ENCODE measurements at regions not wholly inside any gene's neighbourhood (a gene's known extent, or its start where the extent isn't known, plus 50 kb on each side); places are given as distances from the start of the nearest gene placed in this dataset.

DNA sequence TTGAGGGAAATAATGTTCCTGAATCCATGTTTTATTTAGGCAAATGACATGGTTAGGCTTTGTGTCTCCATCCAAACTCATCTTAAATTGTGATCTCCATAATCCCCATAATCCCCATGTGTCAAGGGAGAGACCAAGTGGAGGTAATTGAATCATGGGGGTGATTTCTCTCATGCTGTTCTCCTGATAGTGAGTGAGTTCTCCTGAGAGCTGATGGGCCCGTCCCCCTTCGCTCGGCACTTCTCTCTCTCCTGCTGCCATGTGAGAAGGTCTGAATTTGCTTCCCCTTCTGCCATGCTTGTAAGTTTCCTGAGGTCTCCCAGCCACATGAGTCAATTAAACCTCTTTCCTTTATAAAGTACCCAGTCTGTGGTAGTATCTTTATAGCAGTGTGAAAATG is 563.0 kb upstream of the NR3C2 start:
- no peaks in the 10 kb centered on the region for H3K9me3 ChIP-seq (ENCODE audit: control insufficient read depth in 2 of 2, low read length in 2 of 2)
- no peaks in the 10 kb centered on the region for H3K36me3 ChIP-seq (ENCODE audit: control insufficient read depth in 2 of 2, insufficient read depth in 2 of 2, low read length in 2 of 2)
- no peak overlapping the region for H3K9ac ChIP-seq (ENCODE audit: low read length in 2 of 2)
- no peak overlapping the region for H3K4me3 ChIP-seq (ENCODE audit: low read length in 2 of 2)
- H3K27me3 ChIP-seq (ENCODE audit: control insufficient read depth in 1 of 2, insufficient read depth in 2 of 2, low read length in 2 of 2) = no peaks in the 10 kb centered on the region
- no peak overlapping the region for H3K27ac ChIP-seq (ENCODE audit: low read length)
- no peaks in the 10 kb centered on the region for H3K4me1 ChIP-seq (ENCODE audit: control insufficient read depth, insufficient read depth, low read length)

DNA sequence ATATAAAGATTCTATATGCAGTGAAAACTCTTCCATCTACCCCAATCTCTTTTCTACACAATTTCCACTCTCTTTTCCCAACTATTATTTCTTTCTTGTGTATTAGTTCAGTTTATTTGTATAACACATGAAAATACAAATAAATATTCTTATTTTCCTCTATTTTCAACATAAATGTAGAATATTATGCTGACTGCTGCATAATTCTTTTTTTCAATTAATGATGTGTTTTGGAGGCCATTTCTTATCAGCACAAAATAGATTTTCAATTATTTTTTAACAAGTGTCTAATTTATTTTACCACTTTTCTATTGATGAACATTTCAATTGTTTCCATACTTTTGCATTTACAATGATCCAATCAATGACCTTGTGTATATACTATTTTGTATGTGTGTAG is 557.7 kb upstream of the NR3C2 start:
- Histone ChIP-seq H3K4me3 (ENCODE audit: low read length in 2 of 2) (no peak overlapping the region), H3K9me3 (ENCODE audit: control insufficient read depth in 2 of 2, low read length in 2 of 2) (no peaks in the 10 kb centered on the region)

DNA sequence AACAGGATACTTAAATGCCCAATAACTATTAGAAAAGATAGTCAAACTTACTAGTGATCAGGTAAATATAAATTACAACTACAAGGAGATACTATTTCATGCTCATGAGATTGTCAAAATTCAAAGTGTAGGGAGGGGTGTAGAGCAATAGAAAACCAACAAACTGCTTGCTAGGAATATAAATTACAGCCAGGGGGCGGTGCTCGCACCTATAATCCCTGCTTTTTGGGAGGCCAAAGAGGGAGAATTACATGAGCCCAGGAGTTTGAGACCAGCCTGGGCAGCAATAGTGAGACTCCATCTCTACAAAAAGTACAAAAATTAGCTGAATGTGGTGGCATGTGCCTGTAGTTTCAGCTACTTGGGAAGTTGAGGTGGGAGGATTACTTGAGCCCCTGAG is 556.5 kb upstream of the NR3C2 start:
- Histone ChIP-seq H3K9ac (ENCODE audit: low read length in 2 of 2) (no peak overlapping the region), H3K9me3 (ENCODE audit: control insufficient read depth in 2 of 2, low read length in 2 of 2) (no peaks in the 10 kb centered on the region), H3K36me3 (ENCODE audit: control insufficient read depth in 2 of 2, insufficient read depth in 2 of 2, low read length in 2 of 2) (no peaks in the 10 kb centered on the region), H3K27ac (ENCODE audit: low read length) (no peak overlapping the region), H3K4me3 (ENCODE audit: low read length in 2 of 2) (no peak overlapping the region), H3K4me1 (ENCODE audit: control insufficient read depth, insufficient read depth, low read length) (no peaks in the 10 kb centered on the region), H3K27me3 (ENCODE audit: control insufficient read depth in 1 of 2, insufficient read depth in 2 of 2, low read length in 2 of 2) (no peaks in the 10 kb centered on the region)

More for the DNA sequence above, 557.7 kb upstream of the NR3C2 start:
- Histone ChIP-seq H3K4me1 (ENCODE audit: control insufficient read depth, insufficient read depth, low read length) (no peaks in the 10 kb centered on the region), H3K9ac (ENCODE audit: low read length in 2 of 2) (no peak overlapping the region), H3K36me3 (ENCODE audit: control insufficient read depth in 2 of 2, insufficient read depth in 2 of 2, low read length in 2 of 2) (no peaks in the 10 kb centered on the region), H3K27ac (ENCODE audit: low read length) (no peak overlapping the region), H3K27me3 (ENCODE audit: control insufficient read depth in 1 of 2, insufficient read depth in 2 of 2, low read length in 2 of 2) (no peaks in the 10 kb centered on the region)

DNA sequence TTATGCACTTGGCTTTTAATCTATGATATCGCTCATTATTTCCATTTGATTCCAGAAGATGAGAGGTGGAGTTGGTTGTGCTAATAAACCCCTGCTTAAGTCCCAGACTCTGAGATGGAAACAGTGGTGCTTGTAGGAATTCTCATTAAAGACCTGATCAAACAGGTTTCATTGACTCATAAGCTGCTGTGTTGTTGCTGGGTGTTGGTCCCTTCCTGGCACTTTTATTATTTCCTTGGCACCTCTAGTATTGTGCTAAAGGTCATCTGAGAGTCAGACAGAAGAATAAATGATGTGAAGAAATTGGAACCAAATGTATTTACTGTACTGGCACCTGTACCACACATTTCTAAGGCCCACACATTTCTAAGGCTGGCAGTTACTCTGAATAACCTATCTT is 544.7 kb upstream of the NR3C2 start:
- H3K36me3 ChIP-seq (ENCODE audit: control insufficient read depth in 2 of 2, insufficient read depth in 2 of 2, low read length in 2 of 2) = no peaks in the 10 kb centered on the region
- no peaks in the 10 kb centered on the region for H3K9me3 ChIP-seq (ENCODE audit: control insufficient read depth in 2 of 2, low read length in 2 of 2)
- H3K4me1 ChIP-seq (ENCODE audit: control insufficient read depth, insufficient read depth, low read length) = no peaks in the 10 kb centered on the region
- H3K4me3 ChIP-seq (ENCODE audit: low read length in 2 of 2) = no peak overlapping the region
- H3K27ac ChIP-seq (ENCODE audit: low read length) = no peak overlapping the region
- H3K27me3 ChIP-seq (ENCODE audit: control insufficient read depth in 1 of 2, insufficient read depth in 2 of 2, low read length in 2 of 2) = no peaks in the 10 kb centered on the region
- no peak overlapping the region for H3K9ac ChIP-seq (ENCODE audit: low read length in 2 of 2)

DNA sequence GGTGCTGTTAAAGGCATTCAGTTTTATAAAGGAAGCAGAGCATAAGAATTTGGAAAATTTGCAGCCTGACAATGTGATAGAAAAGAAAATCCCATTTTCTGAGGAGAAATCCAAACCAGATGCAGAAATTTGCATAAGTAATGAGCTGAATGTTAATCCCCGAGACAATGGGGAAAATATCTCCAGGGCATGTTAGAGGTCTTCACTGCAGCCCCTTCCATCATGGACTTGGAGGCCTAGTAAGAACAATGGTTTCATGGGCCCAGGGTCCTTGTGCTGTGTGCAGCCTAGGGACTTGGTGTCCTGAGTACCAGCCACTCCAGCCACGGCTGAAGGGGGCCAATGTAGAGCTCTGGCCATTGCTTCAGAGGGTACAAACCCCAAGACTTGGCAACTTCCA is 542.7 kb upstream of the NR3C2 start:
- Histone ChIP-seq H3K9ac (ENCODE audit: low read length in 2 of 2) (no peak overlapping the region), H3K4me3 (ENCODE audit: low read length in 2 of 2) (no peak overlapping the region), H3K4me1 (ENCODE audit: control insufficient read depth, insufficient read depth, low read length) (peaks cover 11% of the 10 kb centered on the region), H3K27me3 (ENCODE audit: control insufficient read depth in 1 of 2, insufficient read depth in 2 of 2, low read length in 2 of 2) (no peaks in the 10 kb centered on the region), H3K36me3 (ENCODE audit: control insufficient read depth in 2 of 2, insufficient read depth in 2 of 2, low read length in 2 of 2) (no peaks in the 10 kb centered on the region), H3K9me3 (ENCODE audit: control insufficient read depth in 2 of 2, low read length in 2 of 2) (no peaks in the 10 kb centered on the region), H3K27ac (ENCODE audit: low read length) (no peak overlapping the region)

DNA sequence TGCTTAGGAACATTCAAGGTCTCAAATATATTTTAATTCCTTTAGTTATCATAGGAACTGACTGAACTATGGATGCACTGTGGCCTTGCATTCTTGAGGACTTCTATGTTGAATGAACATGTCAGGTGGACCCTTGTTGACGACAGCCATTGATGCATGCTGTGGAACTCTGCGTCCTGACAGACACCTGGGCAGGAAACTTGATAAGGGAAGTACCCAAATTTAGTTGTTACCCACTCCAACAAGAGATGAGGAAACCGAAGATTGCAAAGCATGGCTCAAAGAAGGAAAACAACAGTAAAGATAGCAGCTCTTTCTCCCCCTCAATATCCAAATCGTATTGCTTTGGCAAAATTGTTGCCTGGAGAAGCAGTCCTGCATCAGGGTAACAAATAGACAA is 540.0 kb upstream of the NR3C2 start:
- Histone ChIP-seq H3K27me3 (ENCODE audit: control insufficient read depth in 1 of 2, insufficient read depth in 2 of 2, low read length in 2 of 2) (no peaks in the 10 kb centered on the region), H3K9ac (ENCODE audit: low read length in 2 of 2) (no peak overlapping the region), H3K36me3 (ENCODE audit: control insufficient read depth in 2 of 2, insufficient read depth in 2 of 2, low read length in 2 of 2) (no peaks in the 10 kb centered on the region), H3K4me3 (ENCODE audit: low read length in 2 of 2) (no peak overlapping the region), H3K4me1 (ENCODE audit: control insufficient read depth, insufficient read depth, low read length) (peaks cover 12% of the 10 kb centered on the region), H3K9me3 (ENCODE audit: control insufficient read depth in 2 of 2, low read length in 2 of 2) (no peaks in the 10 kb centered on the region), H3K27ac (ENCODE audit: low read length) (no peak overlapping the region)

DNA sequence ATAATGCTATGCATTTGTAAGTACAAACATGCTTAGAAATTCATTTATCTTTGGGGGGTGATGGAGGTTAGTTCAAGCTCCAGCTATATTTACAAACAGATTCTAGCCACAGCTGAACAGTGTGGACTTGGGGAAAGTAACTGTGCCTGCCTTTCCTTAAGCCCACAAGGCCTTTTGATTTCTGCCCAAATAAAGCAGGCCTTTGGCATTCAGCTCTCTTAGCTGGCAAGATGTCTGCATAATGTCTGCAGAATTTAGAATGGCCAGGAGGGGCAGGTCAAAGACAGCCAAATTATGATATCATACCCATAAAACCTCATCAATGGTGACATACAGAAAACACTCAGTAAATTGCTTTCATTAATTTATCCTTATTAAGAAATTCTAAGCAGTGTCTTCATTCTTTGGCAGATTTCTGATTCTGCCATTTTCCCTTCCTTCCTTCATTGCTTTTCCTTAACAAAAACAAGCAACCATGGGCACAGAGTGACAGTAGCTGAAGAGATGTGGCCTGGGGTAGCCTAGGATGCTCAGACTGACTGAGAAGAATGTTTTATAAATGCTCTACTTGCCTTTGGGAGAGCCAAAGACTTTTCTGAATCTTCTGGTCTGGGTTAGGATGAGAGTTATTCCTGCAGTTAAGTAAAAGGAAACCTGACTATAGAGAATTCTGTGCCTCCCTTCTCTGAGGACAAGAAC is 538.7 kb upstream of the NR3C2 start:
- peak overlapping the region; percentile 56 for H3K27ac ChIP-seq (ENCODE audit: low read length)
- H3K27me3 ChIP-seq (ENCODE audit: control insufficient read depth in 1 of 2, insufficient read depth in 2 of 2, low read length in 2 of 2) = no peaks in the 10 kb centered on the region
- H3K4me3 ChIP-seq (ENCODE audit: low read length in 2 of 2) = no peak overlapping the region
- no peak overlapping the region for H3K9ac ChIP-seq (ENCODE audit: low read length in 2 of 2)
- H3K9me3 ChIP-seq (ENCODE audit: control insufficient read depth in 2 of 2, low read length in 2 of 2) = no peaks in the 10 kb centered on the region
- no peaks in the 10 kb centered on the region for H3K36me3 ChIP-seq (ENCODE audit: control insufficient read depth in 2 of 2, insufficient read depth in 2 of 2, low read length in 2 of 2)
- H3K4me1 ChIP-seq (ENCODE audit: control insufficient read depth, insufficient read depth, low read length) = peaks cover 12% of the 10 kb centered on the region

DNA sequence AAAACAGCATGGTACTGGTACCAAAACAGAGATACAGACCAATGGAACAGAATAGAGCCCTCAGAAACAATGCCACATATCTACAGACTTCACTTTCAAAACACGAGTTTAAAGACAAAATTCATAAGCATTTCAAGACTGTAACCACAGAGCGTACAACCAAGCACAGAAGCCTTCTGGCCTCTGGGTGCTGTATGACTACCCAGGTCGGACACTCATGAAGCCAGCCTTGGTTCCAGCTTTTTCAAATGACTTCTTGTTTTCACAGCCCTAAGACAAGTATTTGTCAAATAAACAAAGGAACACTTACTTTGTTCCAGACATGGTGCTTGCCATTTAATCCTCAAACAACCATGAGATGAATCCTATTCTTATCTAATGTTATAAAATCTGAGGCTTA is 536.1 kb upstream of the NR3C2 start:
- no peak overlapping the region for H3K4me3 ChIP-seq (ENCODE audit: low read length in 2 of 2)
- peaks cover 12% of the 10 kb centered on the region for H3K4me1 ChIP-seq (ENCODE audit: control insufficient read depth, insufficient read depth, low read length)
- H3K27ac ChIP-seq (ENCODE audit: low read length) = no peak overlapping the region
- no peaks in the 10 kb centered on the region for H3K27me3 ChIP-seq (ENCODE audit: control insufficient read depth in 1 of 2, insufficient read depth in 2 of 2, low read length in 2 of 2)
- no peak overlapping the region for H3K9ac ChIP-seq (ENCODE audit: low read length in 2 of 2)
- no peaks in the 10 kb centered on the region for H3K36me3 ChIP-seq (ENCODE audit: control insufficient read depth in 2 of 2, insufficient read depth in 2 of 2, low read length in 2 of 2)
- H3K9me3 ChIP-seq (ENCODE audit: control insufficient read depth in 2 of 2, low read length in 2 of 2) = no peaks in the 10 kb centered on the region

DNA sequence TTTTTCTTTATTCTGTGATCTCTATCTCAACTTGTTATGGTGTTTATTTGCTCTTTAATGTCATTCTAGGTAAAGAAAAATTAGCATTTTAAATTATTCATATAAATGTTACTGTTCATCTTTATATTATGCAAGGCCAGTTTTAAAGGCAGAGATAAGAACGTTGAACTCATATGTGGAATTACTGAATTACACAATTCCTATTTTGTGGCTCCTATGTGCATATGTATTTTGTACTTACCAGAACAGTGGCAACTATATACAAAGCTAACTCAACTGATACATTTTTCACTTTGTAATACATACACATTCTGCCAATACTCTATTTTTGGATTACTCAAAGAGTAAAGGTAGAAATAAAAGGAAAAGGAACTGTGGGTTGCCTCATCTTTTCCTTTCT is 533.2 kb upstream of the NR3C2 start:
- Histone ChIP-seq H3K9me3 (ENCODE audit: control insufficient read depth in 2 of 2, low read length in 2 of 2) (no peaks in the 10 kb centered on the region), H3K27me3 (ENCODE audit: control insufficient read depth in 1 of 2, insufficient read depth in 2 of 2, low read length in 2 of 2) (no peaks in the 10 kb centered on the region), H3K4me1 (ENCODE audit: control insufficient read depth, insufficient read depth, low read length) (peaks cover 4% of the 10 kb centered on the region), H3K27ac (ENCODE audit: low read length) (no peak overlapping the region), H3K36me3 (ENCODE audit: control insufficient read depth in 2 of 2, insufficient read depth in 2 of 2, low read length in 2 of 2) (no peaks in the 10 kb centered on the region), H3K9ac (ENCODE audit: low read length in 2 of 2) (no peak overlapping the region), H3K4me3 (ENCODE audit: low read length in 2 of 2) (no peak overlapping the region)

DNA sequence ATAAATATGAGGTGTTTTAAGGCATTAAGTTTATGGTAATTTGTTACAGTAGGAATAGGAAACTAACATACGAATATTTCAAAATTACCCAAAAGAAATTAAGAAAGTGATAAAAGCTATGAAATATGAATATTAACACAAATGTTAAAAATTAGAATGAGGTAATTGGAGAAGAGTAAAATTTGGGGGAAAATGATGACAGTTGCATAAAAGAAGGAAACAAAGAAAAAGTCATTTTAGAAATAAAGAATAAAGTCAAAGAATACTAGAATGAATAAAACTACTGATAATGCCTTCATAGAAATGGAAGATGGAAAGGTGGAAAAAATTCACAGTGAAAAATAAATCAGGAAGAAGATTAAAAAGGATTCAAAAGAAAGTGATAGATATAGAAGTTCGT is 522.9 kb upstream of the NR3C2 start:
- H3K27ac ChIP-seq (ENCODE audit: low read length) = no peak overlapping the region
- H3K9me3 ChIP-seq (ENCODE audit: control insufficient read depth in 2 of 2, low read length in 2 of 2) = no peaks in the 10 kb centered on the region
- no peaks in the 10 kb centered on the region for H3K27me3 ChIP-seq (ENCODE audit: control insufficient read depth in 1 of 2, insufficient read depth in 2 of 2, low read length in 2 of 2)
- H3K4me3 ChIP-seq (ENCODE audit: low read length in 2 of 2) = no peak overlapping the region
- no peaks in the 10 kb centered on the region for H3K36me3 ChIP-seq (ENCODE audit: control insufficient read depth in 2 of 2, insufficient read depth in 2 of 2, low read length in 2 of 2)
- H3K9ac ChIP-seq (ENCODE audit: low read length in 2 of 2) = no peak overlapping the region
- no peaks in the 10 kb centered on the region for H3K4me1 ChIP-seq (ENCODE audit: control insufficient read depth, insufficient read depth, low read length)

DNA sequence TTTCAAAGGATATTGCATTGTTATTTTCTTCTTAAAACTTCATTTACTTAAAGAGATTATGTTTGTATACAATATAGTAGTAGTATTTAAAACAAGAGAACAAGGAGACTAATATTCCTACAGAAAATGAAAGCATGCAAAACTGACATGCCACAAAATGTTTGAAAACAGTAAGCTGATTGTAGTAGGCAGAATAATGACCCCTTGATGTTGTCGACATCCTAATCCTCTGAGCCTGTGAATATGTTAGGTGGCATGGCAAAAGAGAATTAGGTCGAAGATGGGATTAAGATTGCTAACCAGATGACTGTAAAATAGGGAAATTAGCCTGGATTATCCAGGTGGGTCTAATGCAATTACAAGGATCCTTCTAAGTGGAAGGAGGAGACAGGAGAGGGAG is 522.2 kb upstream of the NR3C2 start:
- Histone ChIP-seq H3K4me1 (ENCODE audit: control insufficient read depth, insufficient read depth, low read length) (no peaks in the 10 kb centered on the region), H3K4me3 (ENCODE audit: low read length in 2 of 2) (no peak overlapping the region), H3K27me3 (ENCODE audit: control insufficient read depth in 1 of 2, insufficient read depth in 2 of 2, low read length in 2 of 2) (no peaks in the 10 kb centered on the region), H3K9me3 (ENCODE audit: control insufficient read depth in 2 of 2, low read length in 2 of 2) (no peaks in the 10 kb centered on the region), H3K9ac (ENCODE audit: low read length in 2 of 2) (no peak overlapping the region), H3K36me3 (ENCODE audit: control insufficient read depth in 2 of 2, insufficient read depth in 2 of 2, low read length in 2 of 2) (no peaks in the 10 kb centered on the region), H3K27ac (ENCODE audit: low read length) (no peak overlapping the region)
